PC-9 (cell line): ENCODE measurements at regions not wholly inside any gene's neighbourhood (a gene's known extent, or its start where the extent isn't known, plus 50 kb on each side); places are given as distances from the start of the nearest gene placed in this dataset.

ENCODE experiments used
- BruUV-seq: library from RNA; stranded (reverse); fragments of 400-500 nt; replicated peaks from 2 replicates; lab custom pipeline; 2021; lab: Mats Ljungman, UMichigan
- CTCF ChIA-PET: fragments of 300-600 bp; sonication (Branson Sonifier 250); formaldehyde crosslinking; loops from one replicate; lab custom pipeline; 2022; ENCODE audit warnings: antibody characterized with exemption; lab: Charles Lee
- POLR2A ChIA-PET: fragments of 300-600 bp; sonication (Branson Sonifier 250); formaldehyde crosslinking; loops from one replicate; lab custom pipeline; 2022; ENCODE audit warnings: antibody characterized with exemption; ENCODE audit not compliant: unreplicated experiment; lab: Charles Lee
- DNase-seq, 2 experiments: peaks; one replicate each; pipeline versions ENCODE4 v3.0.0 to v3.0.0-alpha.2; 2015 to 2022; ENCODE audit warnings: mixed read lengths in 1 of 2
- H2AFZ ChIP-seq: fragments of 200-600 bp; sonication (generic); 2 replicates; pipeline ENCODE4 v1.8.1; 2017; ENCODE audit warnings: antibody characterized with exemption
- H3F3A ChIP-seq: fragments of 200-600 bp; sonication (generic); 2 replicates; pipeline ENCODE4 v1.8.1; 2017; ENCODE audit warnings: antibody characterized with exemption, mild to moderate bottlenecking, low read depth; ENCODE audit not compliant: insufficient read depth
- H3K27ac ChIP-seq: fragments of 200-600 bp; sonication (generic); 2 replicates; pipeline ENCODE4 v1.6.1; 2016; ENCODE audit warnings: mixed run types
- H3K27me3 ChIP-seq: fragments of 200-600 bp; sonication (generic); 2 replicates; pipeline ENCODE4 v1.6.1; 2016; ENCODE audit warnings: low read depth, mixed run types; ENCODE audit not compliant: insufficient read depth
- H3K36me3 ChIP-seq: fragments of 200-600 bp; sonication (generic); 2 replicates; pipeline ENCODE4 v1.6.1; 2016; ENCODE audit warnings: low read depth, mixed run types
- H3K4me1 ChIP-seq: fragments of 200-600 bp; sonication (generic); replicated peaks from 2 replicates; pipeline ENCODE4 v1.6.1; 2016; ENCODE audit warnings: mixed run types; ENCODE audit not compliant: insufficient read depth
- H3K4me2 ChIP-seq: fragments of 200-600 bp; sonication (generic); 2 replicates; pipeline ENCODE4 v1.6.1; 2017; ENCODE audit warnings: mixed run types
- H3K4me3 ChIP-seq: fragments of 200-600 bp; sonication (generic); 2 replicates; pipeline ENCODE4 v1.6.1; 2016; ENCODE audit warnings: mixed run types
- H3K79me2 ChIP-seq: fragments of 200-600 bp; sonication (generic); 2 replicates; pipeline ENCODE4 v1.6.1; 2017; ENCODE audit warnings: low read depth, mixed run types
- H3K9me2 ChIP-seq: fragments of 200-600 bp; sonication (generic); 2 replicates; pipeline ENCODE4 v1.8.1; 2017; ENCODE audit warnings: mild to moderate bottlenecking; ENCODE audit not compliant: insufficient read depth
- H3K9me3 ChIP-seq: fragments of 200-600 bp; sonication (generic); 2 replicates; pipeline ENCODE4 v1.8.1; 2016; ENCODE audit warnings: low read depth; ENCODE audit not compliant: insufficient read depth
- H4K20me1 ChIP-seq: fragments of 200-600 bp; sonication (generic); 2 replicates; pipeline ENCODE4 v1.8.1; 2017; ENCODE audit not compliant: insufficient read depth
- EZH2 ChIP-seq: fragments of 200-600 bp; sonication (generic); IDR thresholded peaks from 2 replicates; pipeline ENCODE4 v1.8.0; 2017; ENCODE audit warnings: antibody characterized with exemption, low read depth
- intact Hi-C: fragments of 100-400 bp; cut with micrococcal nuclease; formaldehyde crosslinking; loops from one replicate; pipeline ENCODE4 v1.10.0; 2022; ENCODE audit not compliant: unreplicated experiment
- TF ChIP-seq, protein P1 (sequence below): fragments of 200-600 bp; sonication (generic); conservative IDR thresholded peaks from 2 replicates; pipeline ENCODE4 v1.6.1; 2017; ENCODE audit warnings: mixed run types, antibody characterized with exemption, mild to moderate bottlenecking, moderate library complexity

DNA sequence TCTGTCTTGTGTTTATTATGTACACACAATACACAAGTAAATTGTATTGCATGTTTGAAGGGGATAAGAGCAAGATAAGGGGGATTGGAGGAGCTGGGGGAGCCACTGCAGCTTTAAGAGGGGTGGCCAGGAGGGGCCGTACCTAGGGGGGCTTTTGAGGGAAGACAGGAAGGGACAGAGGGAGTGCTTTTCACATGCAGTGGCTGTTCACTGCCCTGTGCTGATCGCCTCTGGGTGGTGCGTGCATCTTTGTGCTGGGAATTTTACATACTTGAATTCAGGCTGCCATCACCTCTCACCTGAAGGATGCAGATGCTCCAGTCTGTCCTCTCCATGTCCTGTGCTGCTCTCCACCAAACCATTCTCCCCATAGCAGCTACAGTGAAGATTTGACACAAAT is 179.5 kb downstream of the PTPRU start:
- no peak overlapping the region for H3K4me2 ChIP-seq
- H4K20me1 ChIP-seq = no peaks in the 10 kb centered on the region
- BruUV-seq = no TSS peak
- no peaks in the 10 kb centered on the region for H3K79me2 ChIP-seq
- no peaks in the 10 kb centered on the region for H3K36me3 ChIP-seq
- H3K27ac ChIP-seq = no peak overlapping the region
- no peak overlapping the region for H3K4me3 ChIP-seq
- H3K27me3 ChIP-seq = no peaks in the 10 kb centered on the region
- CTCF ChIA-PET = no interaction called here
- TF ChIP-seq, protein P1, sequence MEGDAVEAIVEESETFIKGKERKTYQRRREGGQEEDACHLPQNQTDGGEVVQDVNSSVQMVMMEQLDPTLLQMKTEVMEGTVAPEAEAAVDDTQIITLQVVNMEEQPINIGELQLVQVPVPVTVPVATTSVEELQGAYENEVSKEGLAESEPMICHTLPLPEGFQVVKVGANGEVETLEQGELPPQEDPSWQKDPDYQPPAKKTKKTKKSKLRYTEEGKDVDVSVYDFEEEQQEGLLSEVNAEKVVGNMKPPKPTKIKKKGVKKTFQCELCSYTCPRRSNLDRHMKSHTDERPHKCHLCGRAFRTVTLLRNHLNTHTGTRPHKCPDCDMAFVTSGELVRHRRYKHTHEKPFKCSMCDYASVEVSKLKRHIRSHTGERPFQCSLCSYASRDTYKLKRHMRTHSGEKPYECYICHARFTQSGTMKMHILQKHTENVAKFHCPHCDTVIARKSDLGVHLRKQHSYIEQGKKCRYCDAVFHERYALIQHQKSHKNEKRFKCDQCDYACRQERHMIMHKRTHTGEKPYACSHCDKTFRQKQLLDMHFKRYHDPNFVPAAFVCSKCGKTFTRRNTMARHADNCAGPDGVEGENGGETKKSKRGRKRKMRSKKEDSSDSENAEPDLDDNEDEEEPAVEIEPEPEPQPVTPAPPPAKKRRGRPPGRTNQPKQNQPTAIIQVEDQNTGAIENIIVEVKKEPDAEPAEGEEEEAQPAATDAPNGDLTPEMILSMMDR = no peak
- TF ChIP-seq EZH2 = no peak
- no peaks in the 10 kb centered on the region for H3K4me1 ChIP-seq
- H3F3A ChIP-seq = no peaks in the 10 kb centered on the region
- intact Hi-C loops = no loop called here
- no peak for DNase-seq
- H3K9me3 ChIP-seq = no peaks in the 10 kb centered on the region
- POLR2A ChIA-PET = no interaction called here
- no peaks in the 10 kb centered on the region for H3K9me2 ChIP-seq
- no peak overlapping the region for H2AFZ ChIP-seq

DNA sequence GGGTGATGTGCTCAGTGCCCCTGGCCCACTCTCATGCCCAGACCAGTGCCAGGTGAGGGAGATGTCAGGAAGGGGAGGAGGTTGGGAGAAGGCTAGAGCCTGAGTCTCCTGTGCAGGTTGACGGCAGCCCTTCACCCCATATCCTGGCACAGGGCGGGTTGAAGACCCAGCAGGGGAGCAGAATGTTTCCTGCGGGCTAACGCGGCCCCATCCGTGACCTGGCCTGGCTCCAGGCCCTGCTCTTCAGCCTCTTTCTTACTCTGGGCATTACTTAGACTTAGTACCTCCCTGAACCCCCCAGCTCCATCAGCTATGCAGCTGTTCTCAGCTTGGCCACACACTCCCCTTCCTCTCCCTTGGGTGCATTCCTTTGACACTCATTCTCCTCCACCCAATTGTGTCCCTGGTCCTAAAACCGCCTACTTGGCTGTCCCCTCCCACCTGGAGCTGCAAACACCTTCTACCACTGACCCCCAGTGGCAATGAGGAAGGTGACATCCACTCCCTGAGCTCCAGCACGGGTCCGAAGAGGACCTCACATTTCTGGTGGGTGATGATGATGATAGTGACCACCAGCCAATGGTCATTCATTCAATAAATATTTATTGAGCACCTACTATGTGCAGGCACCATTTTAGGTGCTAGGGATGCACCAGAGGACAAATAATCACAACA is 179.0 kb downstream of the PTPRU start:
- DNase-seq = peak in 1 of 2 experiments; percentile 29
- Histone ChIP-seq H3K36me3 (no peaks in the 10 kb centered on the region), H3K9me3 (no peaks in the 10 kb centered on the region), H3K4me2 (no peak overlapping the region), H3K9me2 (no peaks in the 10 kb centered on the region), H3K79me2 (no peaks in the 10 kb centered on the region), H3K27me3 (no peaks in the 10 kb centered on the region), H2AFZ (no peak overlapping the region), H3K4me1 (no peaks in the 10 kb centered on the region), H4K20me1 (no peaks in the 10 kb centered on the region), H3K27ac (no peak overlapping the region), H3F3A (no peaks in the 10 kb centered on the region), H3K4me3 (no peak overlapping the region)
- CTCF ChIA-PET = no interaction called here
- POLR2A ChIA-PET = no interaction called here
- intact Hi-C loops = no loop called here
- no TSS peak for BruUV-seq
- TF ChIP-seq, protein P1 = peak; percentile 37; the same call in 1 of the 2 replicates
- TF ChIP-seq EZH2 = no peak

DNA sequence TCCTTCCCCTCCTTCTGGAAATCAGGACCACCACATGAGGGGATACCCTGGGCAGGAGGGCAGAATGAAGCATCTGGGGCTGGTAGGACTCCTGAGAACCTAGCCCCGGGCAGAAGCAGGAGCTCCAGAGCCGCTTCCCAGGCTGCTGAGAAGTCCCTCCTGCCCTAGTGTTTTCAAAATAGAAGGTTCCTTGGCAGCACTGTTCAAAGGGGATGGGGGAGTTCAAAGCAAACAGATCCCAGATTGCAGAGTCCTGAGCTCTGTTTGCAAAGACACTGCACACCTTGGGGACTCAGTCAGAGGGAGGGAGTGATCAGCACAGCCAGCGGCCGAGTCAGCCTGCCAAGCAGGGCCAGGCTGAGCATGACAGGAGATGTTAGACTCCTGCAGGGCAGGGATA is 177.8 kb downstream of the PTPRU start:
- ChIA-PET CTCF (interaction anchor here (0.6 kb wide), 1 partner anchor 73 kb away, joined by 3 read pairs; no protein-coding TSS in a partner anchor), POLR2A (no interaction called here)
- Histone ChIP-seq H4K20me1 (no peaks in the 10 kb centered on the region), H3K9me2 (no peaks in the 10 kb centered on the region), H3K4me3 (no peak overlapping the region), H3F3A (no peaks in the 10 kb centered on the region), H2AFZ (no peak overlapping the region), H3K79me2 (no peaks in the 10 kb centered on the region), H3K4me2 (no peak overlapping the region), H3K36me3 (no peaks in the 10 kb centered on the region), H3K4me1 (no peaks in the 10 kb centered on the region), H3K27me3 (no peaks in the 10 kb centered on the region), H3K9me3 (no peaks in the 10 kb centered on the region), H3K27ac (no peak overlapping the region)
- no TSS peak for BruUV-seq
- intact Hi-C loops = no loop called here
- TF ChIP-seq EZH2 = no peak
- TF ChIP-seq, protein P1 = no peak
- no peak for DNase-seq
